Lower leg skin (tissue), 4 donors: ENCODE measurements at regions not wholly inside any gene's neighbourhood (a gene's known extent, or its start where the extent isn't known, plus 50 kb on each side); places are given as distances from the start of the nearest gene placed in this dataset.

Experiments
- DNase-seq, 2 donors: peaks; one replicate each; pipeline ENCODE4 v3.0.0-alpha.2; 2019; ENCODE audit warnings: low spot score in 2 of 2
- H3K4me3 ChIP-seq: fragments of 200-600 bp; sonication (generic); 2 replicates; pipeline ENCODE4 v1.5.1; 2017; ENCODE audit warnings: mild to moderate bottlenecking, low read depth; ENCODE audit not compliant: poor library complexity, severe bottlenecking
- CTCF ChIP-seq, 3 donors: fragments of 450-650 bp; IDR thresholded peaks; one replicate each; pipeline ENCODE4 v1.5.1; 2016; ENCODE audit warnings: antibody characterized with exemption in 3 of 3, mild to moderate bottlenecking in 3 of 3, moderate library complexity in 2 of 3
- POLR2A ChIP-seq, 2 donors: fragments of 450-650 bp; IDR thresholded peaks; one replicate each; pipeline ENCODE4 v1.6.1; 2016 to 2017; ENCODE audit warnings: antibody characterized with exemption in 2 of 2, mild to moderate bottlenecking in 1 of 2, moderate library complexity in 1 of 2
- WGBS, 2 donors: methylation state at CpG; one replicate each; pipeline ENCODE4 v1.1.5; 2018; 5-methylcytosine and 5-hydroxymethylcytosine counted together
- intact Hi-C: fragments of 100-400 bp; cut with DNase I; formaldehyde crosslinking; loops from one replicate; pipeline ENCODE4 v1.15.0; 2023; ENCODE audit warnings: low total_unique reads

GRCh38 chr15:85986116-85986515 lies 93.6 kb upstream of the AGBL1 start:
- no peak overlapping the region for H3K4me3 ChIP-seq
- TF ChIP-seq POLR2A (IDR thresholded peaks at IDR 0.05) (no peak), CTCF (IDR thresholded peaks at IDR 0.05) (no peak)
- no peak for DNase-seq
- intact Hi-C loops = no loop called here
- 53 to 54% methylated on average over 4 of the region's 4 CpGs for WGBS, 2 donors

- WGBS, 2 donors = 68 to 78% methylated on average over 4 of the region's 4 CpGs
- no peak overlapping the region for H3K4me3 ChIP-seq
- intact Hi-C loops = no loop called here
- TF ChIP-seq POLR2A (IDR thresholded peaks at IDR 0.05) (no peak), CTCF (IDR thresholded peaks at IDR 0.05) (no peak)
- DNase-seq = no peak
Observed at GRCh38 chr15:85986741-85987140, 92.9 kb upstream of the AGBL1 start.

GRCh38 chr15:85988741-85989140 lies 90.9 kb upstream of the AGBL1 start:
- TF ChIP-seq POLR2A (IDR thresholded peaks at IDR 0.05) (no peak), CTCF (IDR thresholded peaks at IDR 0.05) (no peak)
- 65 to 66% methylated on average over 5 of the region's 5 CpGs for WGBS, 2 donors
- intact Hi-C loops = no loop called here
- DNase-seq = no peak
- H3K4me3 ChIP-seq = no peak overlapping the region

- WGBS, 2 donors = 82 to 83% methylated on average over 3 of the region's 3 CpGs
- no peak for TF ChIP-seq CTCF (IDR thresholded peaks at IDR 0.05)
- no peak for TF ChIP-seq POLR2A (IDR thresholded peaks at IDR 0.05)
- H3K4me3 ChIP-seq = no peak overlapping the region
- no peak for DNase-seq
- intact Hi-C loops = loop anchor here (5.0 kb wide), 1 partner anchor 1780 kb away; no protein-coding TSS in a partner anchor
Observed at GRCh38 chr15:85992224-85992623, 87.4 kb upstream of the AGBL1 start.

GRCh38 chr15:85993116-85993515 lies 86.6 kb upstream of the AGBL1 start:
- DNase-seq = no peak
- H3K4me3 ChIP-seq = no peak overlapping the region
- intact Hi-C loops = loop anchor here (5.0 kb wide), 1 partner anchor 1779 kb away; no protein-coding TSS in a partner anchor
- TF ChIP-seq CTCF (IDR thresholded peaks at IDR 0.05) (no peak), POLR2A (IDR thresholded peaks at IDR 0.05) (no peak)
- WGBS, 2 donors = 88 to 92% methylated on average over 2 of the region's 2 CpGs

- intact Hi-C loops = no loop called here
- WGBS, 2 donors = 75 to 80% methylated on average over 5 of the region's 5 CpGs
- DNase-seq = no peak
- H3K4me3 ChIP-seq = no peak overlapping the region
- TF ChIP-seq CTCF (IDR thresholded peaks at IDR 0.05) (no peak), POLR2A (IDR thresholded peaks at IDR 0.05) (no peak)
Observed at GRCh38 chr15:85997618-85998017, 82.1 kb upstream of the AGBL1 start.
